H54 (cell line): ENCODE measurements at regions not wholly inside any gene's neighbourhood (a gene's known extent, or its start where the extent isn't known, plus 50 kb on each side); places are given as distances from the start of the nearest gene placed in this dataset.
"Not testable (repeated sequence)": the region's sequence is repeated elsewhere in the genome, so short reads cannot be mapped to it uniquely, and the experiment has no call there.

Experiments used
- DNase-seq: peaks from one replicate; pipeline ENCODE4 v3.0.0; 2011; ENCODE audit warnings: low spot score, mixed read lengths; ENCODE audit not compliant: insufficient read length
- FAIRE-seq: peaks from 3 replicates; lab custom pipeline; 2011; peaks lifted over from hg19 to GRCh38; lab: Jason Lieb, UNC
- POLR2A ChIP-seq: IDR thresholded peaks from 2 replicates; pipeline ENCODE4 v1.6.1; 2011; ENCODE audit warnings: low read depth, mild to moderate bottlenecking, low read length

DNA sequence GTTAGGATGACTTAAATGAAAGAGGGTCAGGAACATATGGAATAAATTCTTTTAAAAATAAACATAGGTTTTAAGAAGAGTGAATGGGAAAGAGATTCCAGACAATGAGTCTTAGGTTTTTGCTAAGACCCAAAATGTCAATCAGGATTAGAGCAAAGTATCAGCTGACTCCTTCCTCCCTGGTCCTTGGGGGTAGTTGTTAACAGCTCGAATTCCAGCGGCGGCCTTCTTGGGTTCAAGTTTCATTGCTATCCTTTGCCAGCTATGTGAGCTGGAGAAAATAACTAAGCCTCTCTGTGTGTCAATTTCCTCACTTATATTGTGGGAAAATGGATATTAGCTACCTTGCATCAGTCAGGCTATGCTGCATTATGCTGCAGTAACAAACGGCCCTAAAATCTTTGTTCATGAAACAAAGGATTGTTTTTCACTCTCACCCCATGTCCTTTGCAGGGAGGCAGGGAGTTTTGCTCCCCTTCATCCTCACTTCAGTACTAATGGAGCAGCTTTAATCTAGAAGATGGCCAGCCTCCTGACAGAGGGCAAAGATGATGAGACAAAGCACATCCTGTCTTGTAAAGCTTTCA lies 83.8 kb upstream of the RFLNA start:
- FAIRE-seq: no peak
- TF ChIP-seq POLR2A: no peak
- DNase-seq: no peak

DNA sequence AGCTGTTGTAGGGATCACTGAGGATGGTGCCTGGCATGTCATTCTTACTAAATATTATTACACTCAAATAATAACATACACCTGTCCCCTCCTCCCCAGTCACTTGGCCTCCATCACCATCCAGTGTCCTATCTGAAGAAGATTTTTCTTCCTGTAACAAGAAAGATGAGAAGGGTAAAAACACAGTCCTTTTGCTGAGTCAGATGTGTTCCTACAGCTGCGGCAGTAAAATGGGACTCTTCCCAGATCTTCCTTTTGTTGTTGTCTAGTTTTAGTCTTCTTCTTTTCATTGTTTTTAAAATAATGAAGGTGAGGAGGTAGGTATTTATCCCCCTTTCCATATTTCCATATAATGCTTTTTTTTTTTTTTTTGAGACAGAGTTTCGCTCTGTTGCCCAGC lies 83.1 kb upstream of the RFLNA start:
- TF ChIP-seq POLR2A: no peak
- FAIRE-seq: no peak
- DNase-seq: no peak

DNA sequence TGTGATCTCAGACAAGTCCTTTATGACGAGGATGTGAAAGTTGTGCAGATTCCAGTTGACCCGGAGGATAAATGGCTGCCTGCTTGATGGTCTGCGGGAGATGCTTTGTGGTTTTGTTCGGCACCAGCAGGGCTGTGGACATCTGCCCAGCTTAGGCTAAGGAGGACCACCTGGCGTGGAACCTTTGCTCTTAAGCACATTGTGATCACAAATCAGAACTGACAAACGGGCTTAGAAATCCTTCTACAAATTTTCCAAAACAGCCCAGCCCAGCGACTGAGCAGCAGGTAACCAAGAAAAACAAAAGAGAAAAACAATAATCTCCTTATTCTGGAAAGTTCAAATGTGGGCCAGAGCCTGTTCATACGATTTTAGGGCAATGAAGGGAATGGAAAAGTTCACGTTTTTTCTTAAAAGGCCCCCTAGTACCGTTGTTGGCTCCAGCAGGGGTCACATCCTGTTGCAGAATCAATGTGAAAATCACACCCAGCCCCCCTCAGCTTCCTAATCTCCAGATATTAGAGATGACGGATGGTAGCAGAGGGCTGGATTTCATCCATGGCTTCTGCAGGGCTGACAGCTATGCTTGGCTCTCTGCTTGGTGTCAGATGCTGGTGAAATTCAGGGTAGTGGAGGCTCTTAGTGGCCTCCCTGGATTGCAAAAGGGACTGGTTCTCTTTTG lies 81.1 kb upstream of the RFLNA start:
- FAIRE-seq (no peak), DNase-seq (no peak)
- TF ChIP-seq POLR2A: no peak

DNA sequence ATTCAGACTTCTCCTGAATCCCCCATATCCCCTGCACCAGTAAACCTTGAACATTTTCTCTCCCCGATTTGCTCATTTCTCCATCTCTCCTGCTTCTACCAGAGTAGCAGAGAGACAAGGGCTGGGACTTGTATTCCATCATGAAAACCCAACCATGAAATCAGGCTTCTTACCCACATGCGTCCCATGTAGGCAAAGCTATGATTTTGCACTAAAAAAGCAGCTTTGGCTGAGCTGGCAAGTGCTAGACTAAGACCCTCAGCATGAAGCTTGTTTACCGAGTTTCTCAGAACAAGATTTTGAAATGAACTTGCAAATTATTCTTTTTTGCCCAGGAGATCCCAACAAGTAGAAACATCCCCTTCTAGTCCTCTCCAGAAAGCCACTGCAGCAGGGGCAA lies 80.3 kb upstream of the RFLNA start:
- no peak for TF ChIP-seq POLR2A
- DNase-seq (no peak), FAIRE-seq (no peak)

DNA sequence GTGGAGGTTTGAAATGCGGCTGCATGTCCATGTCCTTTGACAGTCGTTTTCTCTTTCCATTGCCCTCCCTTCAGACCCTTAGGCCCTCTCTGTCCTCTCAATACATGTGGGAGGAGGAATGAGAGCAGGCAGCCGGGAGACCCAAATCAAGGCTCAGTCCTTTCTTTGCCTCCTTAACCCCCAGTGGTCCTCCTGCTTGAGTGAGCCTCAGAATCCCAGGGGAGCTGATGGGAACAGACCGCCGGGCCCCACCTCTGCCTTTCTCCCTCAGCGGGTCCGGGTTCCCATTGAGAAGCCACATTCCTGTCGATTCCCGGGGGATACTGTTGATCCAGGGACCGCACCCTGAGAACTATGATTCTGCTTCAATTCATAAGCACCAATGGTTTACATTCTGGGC lies 77.9 kb upstream of the RFLNA start:
- no peak for FAIRE-seq
- no peak for TF ChIP-seq POLR2A

DNA sequence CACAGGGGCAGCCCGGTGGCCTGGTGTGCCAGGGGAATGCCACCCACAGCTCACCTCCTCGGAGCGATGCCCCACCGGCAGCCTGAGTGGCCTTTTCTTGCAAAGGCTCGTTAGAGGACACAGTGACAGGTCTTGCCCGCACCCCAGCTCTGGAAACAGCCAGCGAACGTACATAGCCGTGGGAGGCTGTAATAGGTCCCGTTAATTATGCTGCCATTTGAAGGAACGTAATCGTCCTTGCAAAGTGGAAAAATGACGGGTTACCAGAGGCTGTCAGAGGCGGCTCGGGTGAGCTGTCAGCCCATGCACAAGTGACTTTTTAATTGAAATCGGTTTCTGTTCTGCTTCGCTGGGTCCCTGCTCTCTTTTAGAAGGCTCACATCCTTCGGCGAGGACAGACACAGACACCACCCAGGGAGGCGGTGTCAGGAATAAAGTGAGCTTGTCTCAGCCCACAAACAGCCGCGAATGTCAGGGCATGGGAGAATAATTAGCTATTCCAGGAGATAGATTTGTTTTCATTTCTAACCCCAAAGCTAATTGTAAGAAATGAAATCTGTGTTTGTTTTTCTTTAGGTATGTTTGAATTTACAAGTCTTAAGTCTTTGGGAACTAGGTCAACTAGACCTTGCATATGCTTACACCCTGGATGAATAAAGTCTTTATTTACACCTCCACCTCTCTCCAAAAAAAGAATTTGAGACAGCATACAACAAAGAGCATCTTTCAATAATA lies 77.2 kb upstream of the RFLNA start:
- FAIRE-seq (no peak), DNase-seq (no peak)
- TF ChIP-seq POLR2A: no peak

More for the DNA sequence above, 77.9 kb upstream of the RFLNA start:
- DNase-seq: no peak

DNA sequence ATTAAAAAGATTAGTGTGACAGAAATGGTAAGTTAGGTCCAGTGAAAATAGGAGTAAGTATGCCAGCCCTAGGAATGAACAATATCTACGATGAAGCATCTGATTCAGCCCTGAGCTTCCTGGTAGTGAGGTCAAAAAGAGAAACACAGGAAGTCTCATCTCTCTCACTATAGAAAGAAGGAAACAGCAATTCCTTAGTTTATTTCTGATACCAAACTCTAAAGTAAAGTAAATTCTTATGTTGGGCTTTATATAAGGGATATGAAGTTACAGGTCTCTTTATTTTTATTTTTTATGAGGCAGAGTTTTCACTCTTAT lies 76.7 kb upstream of the RFLNA start:
- no peak for TF ChIP-seq POLR2A
- no peak for DNase-seq
- FAIRE-seq: no peak

DNA sequence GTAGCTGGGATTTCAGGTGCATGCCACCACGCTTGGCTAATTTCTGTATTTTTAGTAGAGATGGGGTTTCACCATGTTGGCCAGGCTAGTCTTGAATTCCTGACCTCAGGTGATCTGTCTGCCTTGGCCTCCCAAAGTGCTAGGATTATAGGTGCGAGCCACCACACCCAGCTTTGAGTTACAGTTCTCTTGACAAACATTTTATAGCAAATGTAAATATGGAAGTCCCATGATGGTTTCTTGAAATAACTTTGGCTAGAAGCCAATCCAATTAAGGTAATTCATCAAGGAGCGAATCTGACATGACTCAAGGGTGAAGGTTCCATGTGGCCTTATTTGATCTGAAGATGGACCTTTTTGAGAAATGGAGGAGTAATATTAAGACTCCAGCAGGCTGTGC lies 76.2 kb upstream of the RFLNA start:
- FAIRE-seq, DNase-seq: not testable (repeated sequence)

DNA sequence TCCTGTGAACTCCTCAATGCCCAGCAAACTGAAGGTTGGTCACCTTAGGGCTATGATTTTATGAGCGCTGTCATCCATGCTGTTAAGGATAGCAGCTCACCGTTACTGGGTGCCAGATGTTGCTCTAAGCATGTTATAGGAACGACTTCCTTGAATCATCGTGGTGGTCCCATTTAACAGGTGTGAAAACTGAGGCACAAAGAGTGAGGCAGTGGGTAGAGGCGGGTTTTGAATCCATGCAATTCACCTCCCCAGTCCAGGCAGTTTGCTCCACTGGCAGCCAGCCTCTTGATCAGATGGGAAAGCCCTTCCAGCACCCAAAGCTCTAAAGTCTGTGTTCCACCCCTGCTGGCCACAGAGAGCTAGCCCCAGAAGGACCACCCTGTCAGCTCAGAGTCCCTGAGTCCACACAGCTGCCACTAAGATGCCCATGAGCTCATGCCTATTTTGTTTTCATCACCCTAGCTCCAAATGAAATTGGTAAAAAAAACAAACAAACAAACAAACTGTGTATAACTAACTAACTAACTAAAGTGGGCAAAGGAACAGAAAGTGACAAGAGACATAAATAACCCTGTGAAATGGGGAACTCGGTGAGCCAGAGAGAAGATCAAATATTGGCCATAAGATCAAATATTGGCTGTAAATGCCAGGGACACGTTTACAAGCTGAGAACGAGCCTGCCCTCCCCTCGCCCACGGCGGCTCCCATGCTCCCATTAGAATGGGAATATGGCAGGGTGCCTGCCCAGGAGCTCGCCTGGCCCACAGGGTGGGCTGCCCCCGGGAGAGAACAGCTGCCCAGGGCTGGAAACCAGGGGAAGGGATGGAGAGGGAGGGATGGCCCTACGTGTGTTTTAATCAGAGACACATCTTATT lies 72.3 kb upstream of the RFLNA start:
- no peak for DNase-seq
- FAIRE-seq: no peak

DNA sequence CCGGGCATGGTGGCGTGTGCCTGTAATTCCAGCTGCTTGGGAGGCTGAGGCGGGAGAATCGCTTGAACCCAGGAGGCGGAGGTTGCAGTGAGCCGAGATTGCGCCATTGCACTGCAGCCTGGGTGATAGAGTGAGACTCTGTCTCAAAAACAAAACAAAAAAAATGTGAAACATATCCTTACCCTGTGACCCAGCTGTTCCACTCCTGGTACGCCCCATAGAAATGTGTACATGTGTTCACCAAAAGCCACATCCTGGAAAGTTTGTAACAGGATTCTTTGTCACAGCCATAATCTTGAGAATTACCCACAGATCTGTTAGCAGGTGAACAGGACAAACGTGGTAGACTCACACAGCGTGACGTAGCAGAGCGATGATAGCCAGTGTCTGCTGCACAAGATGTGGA lies 71.2 kb upstream of the RFLNA start:
- DNase-seq, FAIRE-seq: not testable (repeated sequence)

More for the DNA sequence above, 72.3 kb upstream of the RFLNA start:
- TF ChIP-seq POLR2A: no peak

DNA sequence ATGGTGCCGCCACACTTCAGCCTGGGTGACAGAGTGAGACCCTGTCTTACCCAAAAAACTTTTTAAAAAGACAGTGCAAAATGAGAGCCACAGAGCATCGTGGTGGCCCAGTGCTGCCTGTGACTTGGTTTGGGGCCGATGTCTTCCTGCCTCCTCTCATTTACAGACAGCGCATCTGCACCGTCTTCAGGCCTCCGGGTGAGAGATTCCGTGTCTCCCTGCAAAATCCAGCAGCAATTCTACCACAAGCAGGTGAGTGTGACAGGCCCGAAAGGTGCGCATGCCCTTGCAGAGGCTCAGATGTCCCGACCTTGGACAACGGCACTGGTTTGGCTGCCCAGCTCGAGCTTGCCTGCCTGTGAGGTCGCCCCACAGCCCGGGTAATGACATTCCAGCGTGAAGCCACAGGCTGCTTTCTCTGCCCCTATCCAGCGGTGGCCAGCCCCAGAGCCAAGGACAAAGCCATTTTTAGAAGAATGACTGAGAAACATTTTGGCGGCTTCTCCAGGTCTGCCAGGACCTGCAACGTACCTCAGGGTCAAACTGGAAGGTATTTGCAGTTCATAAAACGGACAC lies 70.3 kb upstream of the RFLNA start:
- TF ChIP-seq POLR2A: no peak
- DNase-seq (no peak), FAIRE-seq (no peak)

DNA sequence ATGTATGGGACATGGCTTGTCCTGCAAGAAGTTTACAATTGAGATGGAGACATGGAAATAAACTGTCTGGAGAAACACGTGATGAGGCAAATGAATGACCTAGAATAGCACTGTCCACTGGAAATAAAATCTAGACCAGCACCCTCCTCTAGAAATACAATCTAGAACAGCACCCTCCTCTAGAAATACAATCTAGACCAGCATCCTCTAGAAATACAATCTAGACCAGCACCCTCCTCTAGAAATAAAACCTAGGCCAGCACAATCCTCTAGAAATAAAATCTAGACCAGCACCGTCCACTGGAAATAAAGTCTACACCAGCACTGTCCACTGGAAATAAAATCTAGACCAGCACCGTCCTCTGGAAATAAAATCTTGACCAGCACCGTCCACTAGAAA lies 69.2 kb upstream of the RFLNA start:
- DNase-seq: no peak
- TF ChIP-seq POLR2A: no peak
- no peak for FAIRE-seq

DNA sequence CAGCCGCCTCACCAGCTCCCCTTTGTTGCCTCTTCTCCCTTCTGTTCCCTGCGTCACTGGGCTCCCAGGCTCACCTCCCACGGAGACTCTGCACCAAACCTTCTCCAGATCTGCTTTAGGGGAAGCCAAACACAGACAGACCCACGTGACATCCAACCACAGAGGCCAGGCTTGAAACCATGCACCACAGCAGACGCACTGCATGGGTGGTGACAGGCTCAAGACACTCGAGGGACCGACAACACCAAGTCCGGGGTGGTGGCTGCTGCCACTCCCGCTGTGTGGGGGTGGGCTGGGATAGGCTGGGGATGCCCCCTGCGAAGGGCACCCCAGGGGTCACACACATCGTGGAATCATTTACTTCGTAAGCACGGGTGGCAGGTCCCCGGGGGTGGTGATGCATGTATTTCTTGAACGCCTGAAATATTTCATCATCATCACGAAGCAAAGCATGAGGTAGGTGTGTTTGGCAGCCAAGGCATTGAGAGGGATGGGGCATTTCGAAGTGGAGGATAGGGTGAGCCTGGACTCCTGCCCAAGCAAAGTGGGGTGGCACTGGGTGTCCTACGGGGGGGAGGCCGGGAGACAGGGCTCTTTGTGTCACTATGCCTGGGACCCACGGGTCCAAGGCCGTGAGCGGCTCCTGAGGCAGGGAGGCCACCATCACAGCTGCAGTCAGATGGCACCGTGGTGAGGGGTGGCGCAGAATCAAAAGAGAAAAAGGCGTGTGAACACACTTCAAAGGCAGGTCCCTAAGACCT lies 66.8 kb upstream of the RFLNA start:
- DNase-seq (no peak), FAIRE-seq (no peak)
- TF ChIP-seq POLR2A: no peak
